ENCODE measurements at regions not wholly inside any gene's neighbourhood (a gene's known extent, or its start where the extent isn't known, plus 50 kb on each side); places are given as distances from the start of the nearest gene placed in this dataset.
"Not testable (repeated sequence)": the region's sequence is repeated elsewhere in the genome, so short reads cannot be mapped to it uniquely, and the experiment has no call there.

DNA sequence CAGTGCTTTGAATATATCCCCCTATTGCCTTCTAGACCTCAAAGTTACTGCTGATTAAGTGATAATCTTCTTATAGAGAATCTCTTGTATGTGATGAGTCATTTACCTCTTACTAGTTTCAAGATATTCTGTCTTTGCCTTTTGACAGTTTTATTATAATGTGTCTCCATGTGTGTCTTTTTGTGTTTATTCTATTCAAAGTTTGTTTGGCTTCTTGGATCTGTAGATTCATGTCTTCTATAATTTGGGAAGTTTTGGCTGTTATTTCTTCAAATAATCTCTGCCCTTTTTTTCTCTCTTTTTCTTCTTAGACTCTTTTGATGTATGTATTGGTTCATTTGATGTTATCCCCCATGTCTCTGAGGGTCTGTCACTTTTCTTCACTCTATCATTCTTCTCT lies 915.7 kb upstream of the GRIA3 start:
- no peak overlapping the region for H3K4me3 ChIP-seq (ENCODE audit: low read depth, poor library complexity, severe bottlenecking)
- no peak for DNase-seq (ENCODE audit: low spot score in 2 of 2)
- intact Hi-C loops (cut with DNase I; ENCODE audit: low total_unique reads): no loop called here
- TF ChIP-seq POLR2A (IDR thresholded peaks at IDR 0.05): no peak
- TF ChIP-seq, protein P1, sequence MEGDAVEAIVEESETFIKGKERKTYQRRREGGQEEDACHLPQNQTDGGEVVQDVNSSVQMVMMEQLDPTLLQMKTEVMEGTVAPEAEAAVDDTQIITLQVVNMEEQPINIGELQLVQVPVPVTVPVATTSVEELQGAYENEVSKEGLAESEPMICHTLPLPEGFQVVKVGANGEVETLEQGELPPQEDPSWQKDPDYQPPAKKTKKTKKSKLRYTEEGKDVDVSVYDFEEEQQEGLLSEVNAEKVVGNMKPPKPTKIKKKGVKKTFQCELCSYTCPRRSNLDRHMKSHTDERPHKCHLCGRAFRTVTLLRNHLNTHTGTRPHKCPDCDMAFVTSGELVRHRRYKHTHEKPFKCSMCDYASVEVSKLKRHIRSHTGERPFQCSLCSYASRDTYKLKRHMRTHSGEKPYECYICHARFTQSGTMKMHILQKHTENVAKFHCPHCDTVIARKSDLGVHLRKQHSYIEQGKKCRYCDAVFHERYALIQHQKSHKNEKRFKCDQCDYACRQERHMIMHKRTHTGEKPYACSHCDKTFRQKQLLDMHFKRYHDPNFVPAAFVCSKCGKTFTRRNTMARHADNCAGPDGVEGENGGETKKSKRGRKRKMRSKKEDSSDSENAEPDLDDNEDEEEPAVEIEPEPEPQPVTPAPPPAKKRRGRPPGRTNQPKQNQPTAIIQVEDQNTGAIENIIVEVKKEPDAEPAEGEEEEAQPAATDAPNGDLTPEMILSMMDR (IDR thresholded peaks at IDR 0.05): no peak

DNA sequence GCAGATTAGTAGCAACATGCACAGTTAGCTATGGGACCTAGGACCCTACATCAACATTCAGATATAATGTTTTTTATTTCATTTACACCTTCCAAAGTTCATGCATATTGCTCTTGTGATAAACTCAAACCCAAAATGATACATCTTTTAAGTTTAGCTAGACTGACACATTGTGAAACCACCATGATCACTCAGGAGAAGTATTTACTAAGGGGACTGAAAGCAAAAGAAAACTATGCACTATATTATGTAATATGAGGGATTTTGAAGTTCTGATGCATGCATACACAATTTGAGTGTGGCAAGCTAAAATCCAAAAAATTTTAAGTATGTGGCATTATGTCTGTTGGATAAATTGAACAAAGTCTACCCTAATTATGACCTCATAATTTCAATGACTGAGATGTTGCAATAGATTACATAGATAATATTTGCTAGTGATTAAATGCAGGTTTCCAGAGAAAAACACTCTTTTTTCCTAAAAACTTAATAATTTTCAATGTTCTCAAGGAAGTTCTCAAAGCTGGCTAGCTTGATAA lies 914.8 kb upstream of the GRIA3 start:
- intact Hi-C loops (cut with DNase I; ENCODE audit: low total_unique reads): no loop called here
- no peak overlapping the region for H3K4me3 ChIP-seq (ENCODE audit: low read depth, poor library complexity, severe bottlenecking)
- TF ChIP-seq POLR2A (IDR thresholded peaks at IDR 0.05): no peak
- TF ChIP-seq, protein P1 (IDR thresholded peaks at IDR 0.05): no peak
- no peak for DNase-seq (ENCODE audit: low spot score in 2 of 2)

DNA sequence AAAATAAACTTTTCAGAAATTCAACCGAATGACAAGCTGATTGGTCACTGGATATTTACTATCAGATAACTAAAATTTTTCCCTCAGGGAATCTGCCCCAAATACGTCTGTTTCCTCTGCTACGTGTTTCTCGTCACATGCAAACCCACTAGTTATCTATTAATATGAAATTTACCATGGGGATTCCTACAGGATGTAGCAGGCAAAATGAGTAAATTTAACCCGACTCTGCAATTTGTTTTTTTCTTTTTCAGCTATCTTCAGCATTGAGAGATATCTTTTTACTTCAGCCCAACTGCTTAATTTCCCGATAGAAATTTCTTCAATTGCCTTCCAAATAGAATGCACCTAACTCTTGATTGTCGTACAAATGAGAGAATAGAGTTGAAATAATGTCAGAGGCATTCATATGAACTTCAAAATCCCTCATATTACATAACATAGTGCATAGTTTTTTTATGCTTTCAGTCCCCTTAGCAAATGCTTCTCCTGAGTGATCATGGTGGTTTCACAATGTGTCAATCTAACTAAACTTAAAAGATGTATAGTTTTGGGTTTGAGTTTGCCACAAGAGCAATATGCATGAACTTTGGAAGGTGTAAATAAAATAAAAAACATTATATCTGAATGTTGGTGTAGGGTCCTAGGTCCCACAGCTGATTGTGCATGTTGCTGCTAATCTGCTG lies 913.1 kb upstream of the GRIA3 start:
- TF ChIP-seq POLR2A (IDR thresholded peaks at IDR 0.05): no peak
- TF ChIP-seq, protein P1 (IDR thresholded peaks at IDR 0.05): no peak
- intact Hi-C loops (cut with DNase I; ENCODE audit: low total_unique reads): no loop called here
- no peak overlapping the region for H3K4me3 ChIP-seq (ENCODE audit: low read depth, poor library complexity, severe bottlenecking)
- no peak for DNase-seq (ENCODE audit: low spot score in 2 of 2)
- WGBS, 2 donors: 83 to 85% methylated on average over 7 of the region's 7 CpGs

DNA sequence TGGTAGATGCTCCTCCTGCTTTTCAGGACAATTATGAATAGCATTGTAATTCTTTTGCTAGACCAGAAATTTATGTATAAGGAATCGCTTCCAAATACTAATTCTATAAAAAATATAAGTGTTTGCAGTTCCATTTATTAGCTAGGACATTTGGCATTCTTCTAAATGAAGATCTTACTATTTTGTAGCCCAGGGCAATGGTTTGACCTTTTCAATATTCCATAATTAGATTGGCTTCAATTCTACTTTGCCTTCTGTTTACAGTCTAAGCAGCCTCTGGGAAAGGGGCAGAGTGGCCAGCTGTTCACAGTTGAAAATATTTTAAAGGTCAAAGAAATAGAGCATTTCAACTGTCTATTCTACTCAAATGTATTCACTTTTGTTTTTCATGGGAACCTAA lies 912.1 kb upstream of the GRIA3 start:
- intact Hi-C loops (cut with DNase I; ENCODE audit: low total_unique reads): no loop called here
- DNase-seq (ENCODE audit: low spot score in 2 of 2): no peak
- H3K4me3 ChIP-seq (ENCODE audit: low read depth, poor library complexity, severe bottlenecking): no peak overlapping the region
- 38 to 47% methylated on average over 1 of the region's 1 CpG for WGBS, 2 donors
- TF ChIP-seq POLR2A (IDR thresholded peaks at IDR 0.05): no peak
- TF ChIP-seq, protein P1 (IDR thresholded peaks at IDR 0.05): no peak

DNA sequence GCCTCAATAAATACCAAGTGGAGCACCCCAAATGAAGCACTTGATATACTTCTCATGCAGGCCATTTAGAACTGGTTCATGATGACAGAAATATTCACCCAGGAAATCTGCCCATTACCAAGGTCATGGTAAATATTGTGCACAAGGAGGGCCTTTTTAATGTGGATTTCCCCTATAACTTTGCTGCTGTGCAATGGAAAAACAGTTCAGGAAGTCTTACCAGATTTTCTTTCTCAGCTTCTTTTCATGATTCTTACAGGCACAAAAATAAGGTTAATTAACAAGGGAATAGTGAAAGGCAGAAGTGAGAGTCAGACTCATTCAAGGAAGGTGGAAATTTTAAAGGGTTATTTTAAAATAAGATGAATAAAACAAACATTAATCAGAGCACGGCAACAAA lies 904.3 kb upstream of the GRIA3 start:
- no peak for DNase-seq (ENCODE audit: low spot score in 2 of 2)
- H3K4me3 ChIP-seq (ENCODE audit: low read depth, poor library complexity, severe bottlenecking): no peak overlapping the region
- intact Hi-C loops (cut with DNase I; ENCODE audit: low total_unique reads): no loop called here
- 76 to 93% methylated on average over 1 of the region's 1 CpG for WGBS, 2 donors
- TF ChIP-seq POLR2A (IDR thresholded peaks at IDR 0.05): no peak
- TF ChIP-seq, protein P1 (IDR thresholded peaks at IDR 0.05): no peak

DNA sequence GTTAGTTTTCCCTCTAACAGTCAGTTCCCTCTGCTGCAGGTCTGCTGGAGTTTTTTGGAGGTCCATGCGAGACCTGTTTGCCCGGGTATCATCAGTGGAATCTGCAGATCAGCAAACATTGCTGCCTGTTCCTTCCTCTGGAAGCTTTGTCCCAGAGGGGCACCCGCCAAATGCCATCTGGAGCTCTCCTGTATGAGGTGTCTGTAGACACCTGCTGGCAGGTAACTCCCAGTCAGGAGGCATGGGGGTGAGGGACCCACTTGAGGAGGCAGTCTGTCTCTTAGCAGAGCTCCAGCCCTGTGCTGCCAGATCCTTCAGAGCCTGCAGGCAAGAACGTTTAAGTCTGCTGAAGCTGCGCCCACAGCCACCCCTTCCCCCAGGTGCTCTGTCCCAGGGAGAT lies 884.3 kb upstream of the GRIA3 start:
- intact Hi-C loops (cut with DNase I; ENCODE audit: low total_unique reads); DNase-seq (ENCODE audit: low spot score in 2 of 2); H3K4me3 ChIP-seq (ENCODE audit: low read depth, poor library complexity, severe bottlenecking): not testable (repeated sequence)
- WGBS, 2 donors: 83 to 96% methylated on average over 4 to 5 of the region's 5 CpGs
